Activated CD4-positive, alpha-beta T cell treated with anti-CD3 and anti-CD28 coated beads, Interleukin-2, amount 50 U/mL, for 48 hours (primary cell): ENCODE measurements at regions not wholly inside any gene's neighbourhood (a gene's known extent, or its start where the extent isn't known, plus 50 kb on each side); places are given as distances from the start of the nearest gene placed in this dataset.
"Not testable (repeated sequence)": the region's sequence is repeated elsewhere in the genome, so short reads cannot be mapped to it uniquely, and the experiment has no call there.

Experiments used
- DNase-seq, 2 experiments: peaks; one replicate each; pipeline ENCODE4 v3.0.0-alpha.2; 2020

DNA sequence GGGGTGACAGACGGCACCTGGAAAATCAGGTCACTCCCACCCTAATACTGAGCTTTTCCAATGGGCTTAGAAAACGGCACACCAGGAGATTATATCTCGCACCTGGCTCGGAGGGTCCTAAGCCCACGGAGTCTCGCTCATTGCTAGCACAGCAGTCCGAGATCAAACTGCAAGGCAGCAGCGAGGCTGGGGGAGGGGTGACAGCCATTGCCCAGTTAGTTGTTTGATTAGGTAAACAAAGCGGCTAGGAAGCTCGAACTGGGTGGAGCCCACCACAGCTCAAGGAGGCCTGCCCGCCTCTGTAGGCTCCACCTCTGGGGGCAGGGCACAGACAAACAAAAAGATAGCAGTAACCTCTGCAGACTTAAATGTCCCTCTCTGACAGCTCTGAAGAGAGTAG, 260.9 kb downstream of the BLID start:
- not testable (repeated sequence) for DNase-seq

DNA sequence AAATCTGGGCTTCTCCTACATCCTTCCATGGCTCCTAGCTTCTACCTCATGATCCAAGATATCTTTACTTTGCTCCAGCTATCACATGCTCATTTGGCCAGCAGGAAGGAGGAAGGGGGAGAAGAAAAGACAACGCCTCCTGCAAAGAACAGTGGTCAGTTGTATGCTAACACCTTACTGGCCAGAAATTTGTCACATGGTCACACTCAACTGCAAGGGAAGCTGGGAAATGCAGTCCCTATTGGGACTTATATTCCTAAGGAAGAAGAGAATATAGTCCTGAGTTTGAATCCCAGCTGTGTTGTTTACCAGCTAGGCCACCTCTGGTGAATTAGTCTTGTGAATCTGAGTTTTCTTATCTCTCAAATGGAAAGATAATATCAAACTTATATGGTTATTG, 272.0 kb downstream of the BLID start:
- no peak for DNase-seq

DNA sequence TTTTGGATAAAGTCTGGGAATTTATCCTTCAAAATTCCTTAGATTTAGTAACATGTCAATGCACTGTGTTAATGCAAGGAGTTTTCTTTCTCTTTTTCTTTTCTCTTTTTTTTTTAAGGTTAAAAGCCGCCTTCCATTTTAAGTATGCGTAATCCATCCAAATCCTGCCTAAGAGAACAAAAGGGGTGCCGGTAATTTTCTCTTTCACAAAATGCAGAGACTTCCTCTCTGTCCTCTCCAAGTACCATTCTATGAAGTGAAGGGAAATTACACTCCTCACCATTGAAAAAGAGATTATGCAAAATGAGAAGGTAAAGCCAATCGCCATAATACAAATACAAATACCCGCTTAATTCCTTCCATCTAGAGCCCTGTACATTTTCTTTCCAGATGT, 273.8 kb downstream of the BLID start:
- no peak for DNase-seq

DNA sequence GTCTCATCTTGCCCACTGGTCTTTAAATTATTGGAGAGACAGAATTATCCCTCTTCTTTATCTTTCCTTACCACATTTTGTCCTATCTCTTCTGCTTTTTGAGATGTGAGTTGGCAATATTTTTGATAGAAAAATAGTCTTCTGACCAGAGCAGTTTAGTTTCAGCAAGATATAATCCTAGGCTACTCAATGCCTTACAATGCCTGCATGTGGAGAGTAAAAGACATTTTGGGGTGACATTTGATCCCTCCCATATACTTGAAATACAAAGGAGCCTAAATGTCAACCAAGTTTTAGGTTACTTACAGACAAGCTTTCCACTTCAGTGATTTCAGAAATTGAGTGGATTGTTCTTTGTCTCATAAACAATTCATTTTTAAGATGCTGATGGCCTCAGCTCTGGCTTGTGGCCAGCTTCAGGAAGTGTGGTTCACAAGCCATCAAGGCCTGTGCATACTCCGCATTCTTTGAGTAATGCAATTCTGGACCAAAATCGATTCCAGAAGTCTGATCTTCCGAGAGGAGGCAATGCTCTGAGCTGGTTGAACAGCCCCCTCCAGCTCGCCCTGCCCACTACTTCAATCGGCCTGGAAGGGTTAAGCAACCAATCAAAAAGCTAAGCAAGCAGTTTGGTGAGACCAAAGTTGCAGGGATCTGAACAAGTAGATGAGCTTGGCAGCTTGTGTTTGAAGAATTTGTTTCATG, 274.4 kb downstream of the BLID start:
- no peak for DNase-seq

DNA sequence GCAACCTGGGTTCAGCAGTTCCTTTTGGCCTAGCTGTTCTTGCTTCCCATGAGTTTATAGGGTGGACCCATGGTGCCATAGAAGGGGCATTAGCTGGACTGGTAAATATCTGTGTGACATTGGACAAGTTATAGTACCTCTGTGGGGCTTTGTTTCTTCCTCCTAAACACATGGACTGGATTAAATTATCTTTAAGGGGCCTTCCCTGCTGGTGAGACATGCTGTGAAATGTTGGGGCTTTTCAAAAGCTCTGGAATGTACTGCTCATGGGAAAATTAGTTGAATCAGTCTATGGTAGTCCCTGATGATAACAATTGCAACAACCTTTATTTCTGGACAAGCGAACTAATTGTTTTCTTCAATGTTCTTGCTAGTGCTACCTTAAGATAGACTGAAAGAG, 276.2 kb downstream of the BLID start:
- no peak for DNase-seq

DNA sequence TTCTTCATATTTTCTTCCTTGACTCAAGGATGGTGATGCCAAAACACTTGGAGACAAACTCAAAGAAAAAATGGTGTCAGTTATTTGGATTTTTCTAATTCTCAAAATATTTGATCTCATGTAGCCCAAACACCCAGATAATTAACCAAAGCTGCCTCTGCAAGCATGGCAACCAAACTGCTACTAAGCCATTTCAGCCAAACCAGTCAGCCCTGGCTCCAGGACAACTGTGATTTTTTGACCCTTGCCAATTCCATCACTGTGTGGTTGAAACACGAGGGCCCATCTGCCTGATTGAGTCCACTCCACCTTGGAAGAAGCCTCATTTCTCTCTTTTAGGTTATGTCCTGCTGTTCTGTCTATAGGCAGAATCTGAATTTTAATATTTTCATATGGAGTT, 277.4 kb downstream of the BLID start:
- DNase-seq: no peak

DNA sequence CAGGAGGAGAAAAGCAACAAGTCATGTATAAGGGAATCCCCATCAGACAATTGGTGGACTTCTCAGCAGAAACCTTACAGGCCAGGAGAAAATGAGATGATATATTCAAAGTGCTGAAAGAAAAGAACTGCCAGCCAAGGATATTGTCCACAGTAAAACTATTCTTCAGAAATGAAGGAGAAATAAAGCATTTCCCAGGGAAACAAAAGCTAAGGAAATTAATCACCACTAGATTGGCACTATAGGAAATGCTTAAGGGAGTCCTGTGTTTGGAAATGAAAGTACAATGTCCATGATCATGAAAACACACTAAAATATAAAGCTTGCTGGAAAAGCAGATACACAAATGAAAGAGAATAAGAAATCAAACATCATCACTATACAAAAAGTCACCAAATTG, 282.0 kb downstream of the BLID start:
- no peak for DNase-seq

DNA sequence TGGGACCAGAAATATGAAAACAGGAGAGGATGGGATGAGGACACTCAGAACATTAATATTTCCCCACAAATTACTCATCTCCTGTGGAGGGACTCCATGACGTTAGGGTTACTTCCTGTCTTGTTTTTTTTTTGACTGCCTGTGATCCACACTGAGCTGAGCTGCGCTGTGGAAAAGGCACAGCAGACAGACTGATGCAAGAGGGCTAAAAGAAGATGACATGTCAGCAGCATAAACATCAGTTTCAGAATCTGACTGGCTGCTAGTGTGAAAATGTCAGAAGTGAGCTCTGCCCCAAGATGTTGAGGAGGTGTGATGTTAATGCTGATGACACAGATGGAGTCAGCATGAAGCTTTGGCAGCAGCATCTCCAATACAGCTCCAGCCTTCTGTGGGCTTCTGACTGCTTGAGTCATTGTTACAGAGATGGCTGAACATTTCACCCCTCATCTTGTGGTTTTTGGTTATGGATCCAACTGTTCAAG, 286.8 kb downstream of the BLID start:
- no peak for DNase-seq

DNA sequence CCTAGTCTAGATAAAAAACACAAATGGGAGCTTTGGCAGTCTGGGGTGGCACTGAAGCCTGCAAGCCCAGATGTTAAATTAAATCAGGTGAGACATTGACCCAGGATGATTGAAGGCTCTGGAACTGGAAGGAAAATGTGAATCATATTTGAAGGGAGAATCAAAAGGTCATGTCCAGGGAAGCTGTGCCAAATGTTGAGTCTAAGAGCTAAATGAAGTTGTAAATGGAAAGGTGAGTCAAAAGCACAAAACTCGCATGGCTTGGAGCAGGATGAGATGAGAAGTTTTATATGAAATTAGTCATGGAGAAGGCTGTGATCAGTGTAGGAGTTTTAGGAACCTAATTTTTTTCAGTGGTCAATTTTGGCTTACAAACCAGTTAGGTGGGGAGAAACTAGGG, 301.1 kb downstream of the BLID start:
- DNase-seq: no peak

DNA sequence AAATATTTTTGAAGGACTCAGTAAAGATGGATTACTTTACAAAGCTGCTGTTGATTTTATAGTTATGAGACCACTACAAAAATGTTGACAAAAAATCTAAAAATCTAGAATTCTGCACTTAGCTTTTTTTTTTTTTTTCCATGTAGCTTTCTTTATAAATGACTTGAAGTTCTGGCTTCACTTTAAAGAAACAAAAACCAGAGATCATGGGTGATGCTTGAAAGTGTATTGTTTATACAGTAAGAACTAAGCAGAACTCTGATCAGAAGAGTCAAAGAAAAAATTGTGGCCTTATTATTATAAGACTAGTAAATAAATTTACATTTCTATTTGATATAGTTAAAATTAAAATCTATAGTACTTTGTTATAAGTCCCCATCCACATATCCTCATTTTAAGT, 301.7 kb downstream of the BLID start:
- no peak for DNase-seq

DNA sequence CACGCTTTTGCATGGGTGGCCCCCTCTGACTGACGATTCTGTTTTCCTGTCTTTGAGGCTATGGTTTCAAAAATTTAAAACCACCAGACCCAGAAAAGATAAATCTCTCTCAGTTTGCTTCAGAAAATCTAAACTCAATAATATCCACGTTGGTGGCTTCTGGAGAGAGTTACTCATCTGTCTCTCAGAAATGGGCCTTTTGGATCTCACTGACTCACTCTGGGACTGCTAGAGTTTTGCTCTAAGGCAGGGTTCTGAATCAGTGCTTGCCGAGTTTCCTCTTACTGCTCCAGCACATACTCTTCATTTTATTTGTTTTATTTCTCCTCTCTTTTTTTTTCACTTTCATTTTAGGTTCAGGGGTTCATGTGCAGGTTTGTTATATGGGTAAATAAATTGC, 305.7 kb downstream of the BLID start:
- DNase-seq: no peak

DNA sequence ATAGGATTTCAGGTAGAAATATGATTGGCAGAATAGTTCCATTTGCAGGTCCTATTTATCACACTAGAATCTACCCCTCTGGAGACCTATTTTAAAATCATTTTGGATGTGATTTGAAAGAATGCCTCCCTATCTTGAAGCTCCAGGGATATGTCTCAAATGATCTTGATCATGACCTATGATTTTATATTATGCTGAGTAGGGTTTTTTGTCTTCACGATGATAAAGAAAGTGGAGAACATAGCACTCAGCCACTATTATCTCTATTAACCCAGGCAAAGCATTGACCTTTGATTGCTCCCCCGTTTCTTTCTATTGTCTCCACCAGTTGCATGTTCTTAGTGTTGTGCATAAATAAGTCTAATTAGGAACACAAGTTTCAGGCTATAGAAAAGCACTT, 307.9 kb downstream of the BLID start:
- DNase-seq: no peak

DNA sequence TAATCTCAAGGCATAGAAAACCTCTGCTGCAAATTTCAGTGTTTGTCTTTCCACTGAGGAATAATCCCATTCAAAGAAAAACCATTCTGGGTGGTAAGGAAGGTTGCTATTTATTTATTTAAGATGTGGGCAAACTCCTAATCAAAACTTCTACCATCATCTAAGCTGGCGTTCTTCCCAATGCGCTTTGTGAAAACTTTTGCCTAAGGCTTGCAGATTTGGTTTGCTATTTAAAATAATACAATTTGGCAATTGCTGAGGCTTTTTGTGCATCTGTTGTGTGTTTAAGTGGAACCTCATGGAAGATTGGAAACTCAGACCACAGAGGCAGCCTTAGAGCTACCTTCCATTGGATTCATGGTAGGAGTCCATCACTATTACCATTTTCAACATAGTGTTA, 309.0 kb downstream of the BLID start:
- DNase-seq: no peak

DNA sequence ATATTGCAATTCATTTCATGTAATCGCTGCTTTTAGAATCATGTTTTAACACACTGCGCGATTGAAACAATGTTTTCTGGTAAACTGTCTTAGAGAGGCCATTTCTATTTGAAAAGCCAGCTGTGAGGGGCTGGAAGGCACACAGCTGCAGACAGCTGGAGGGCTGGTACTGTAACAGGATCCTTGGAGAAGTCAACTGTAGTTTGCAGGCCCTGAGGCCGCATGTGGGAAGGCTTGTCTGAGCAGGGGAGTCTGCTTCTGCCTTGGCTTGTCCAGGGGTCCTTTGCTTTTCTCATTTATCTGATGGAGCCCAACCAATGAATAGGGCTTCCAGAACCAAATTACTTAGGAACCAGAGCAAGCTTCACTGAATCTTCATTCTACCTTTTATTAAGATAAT, 313.5 kb downstream of the BLID start:
- no peak for DNase-seq

DNA sequence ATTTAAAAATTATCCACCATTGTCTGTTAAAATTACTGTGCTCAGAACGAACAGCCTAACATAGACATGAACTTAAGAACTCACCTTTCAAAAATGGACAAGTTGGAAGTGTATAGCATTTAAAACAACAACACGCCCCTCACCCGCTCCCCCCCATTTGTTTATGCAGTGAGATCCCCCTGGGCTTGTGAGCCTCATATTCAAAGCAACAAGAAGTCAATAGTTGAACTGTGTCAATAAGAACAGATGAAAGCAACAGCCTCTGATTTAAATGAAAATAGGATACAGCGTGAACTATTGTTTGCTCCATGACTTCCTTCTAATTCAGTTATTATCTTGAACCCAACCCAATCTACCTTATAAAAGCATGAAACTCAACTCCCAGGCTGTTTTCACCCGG, 314.2 kb downstream of the BLID start:
- no peak for DNase-seq

DNA sequence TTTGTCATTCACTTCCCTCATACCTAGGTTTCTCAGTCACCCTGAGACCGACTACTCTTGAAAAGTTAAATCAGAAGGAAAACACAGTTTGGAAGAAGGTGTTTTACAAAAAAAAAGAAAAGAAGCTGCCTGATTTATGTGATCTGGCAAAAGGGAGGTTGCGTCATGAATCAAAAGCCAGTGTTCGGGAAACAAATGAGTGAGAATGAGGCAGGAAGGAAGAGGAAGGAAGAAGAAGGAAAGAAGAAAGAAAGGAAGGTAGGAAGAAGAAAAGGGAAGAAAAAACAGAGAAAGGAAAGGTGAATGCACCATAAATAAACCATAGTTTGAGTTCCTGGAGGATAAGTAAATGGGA, 314.6 kb downstream of the BLID start:
- DNase-seq: no peak

DNA sequence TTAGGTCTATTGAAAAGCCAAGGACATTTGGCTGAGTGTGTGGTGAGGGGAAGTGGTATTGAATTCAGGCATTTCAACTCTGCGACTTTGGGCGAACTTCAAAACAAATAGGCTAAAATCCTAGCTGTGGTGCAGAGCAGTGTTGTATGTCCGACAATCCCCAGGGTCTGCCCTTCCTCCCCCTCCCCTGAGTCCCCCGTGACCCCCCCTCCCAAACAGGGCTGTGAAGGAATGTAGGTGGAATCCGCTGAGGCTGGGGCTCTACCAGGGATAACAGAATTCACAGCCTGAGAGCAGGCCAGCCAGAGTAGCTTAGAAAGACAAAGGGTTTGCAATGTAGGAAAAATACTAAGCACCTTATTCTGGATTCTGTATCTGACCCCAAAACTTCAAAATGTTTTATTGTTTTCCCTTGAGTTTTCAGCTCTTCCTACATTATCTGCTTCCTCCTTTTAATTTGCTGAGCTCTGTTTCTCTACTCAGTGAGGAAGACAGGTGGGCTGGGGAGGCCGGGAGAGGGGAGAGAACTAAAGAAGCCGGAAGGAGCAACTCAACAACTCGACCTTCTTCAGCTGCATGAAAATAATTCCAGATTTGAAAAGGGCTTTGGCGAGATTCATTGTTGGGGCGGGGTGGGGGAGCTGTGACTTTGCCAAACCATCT, 315.2 kb downstream of the BLID start:
- DNase-seq: no peak

DNA sequence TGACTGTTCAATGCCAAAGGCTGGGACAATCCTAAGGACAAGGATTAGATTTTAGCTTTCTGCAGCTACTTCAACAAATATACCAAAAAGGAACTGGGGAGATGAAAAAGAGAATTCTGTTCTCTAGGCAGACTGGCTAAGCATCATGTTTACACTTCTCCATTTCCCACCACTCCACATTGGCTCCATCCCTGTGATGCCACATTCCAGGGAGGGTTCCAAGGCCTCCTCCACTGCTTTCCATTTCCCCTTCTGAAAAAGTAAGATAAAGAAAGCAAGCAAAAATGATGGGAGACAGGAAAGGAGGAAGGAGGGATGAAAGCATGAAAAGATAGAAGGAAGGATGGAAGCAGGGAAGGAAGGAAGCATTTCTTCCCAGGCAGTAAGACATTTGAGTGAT, 315.8 kb downstream of the BLID start:
- no peak for DNase-seq

DNA sequence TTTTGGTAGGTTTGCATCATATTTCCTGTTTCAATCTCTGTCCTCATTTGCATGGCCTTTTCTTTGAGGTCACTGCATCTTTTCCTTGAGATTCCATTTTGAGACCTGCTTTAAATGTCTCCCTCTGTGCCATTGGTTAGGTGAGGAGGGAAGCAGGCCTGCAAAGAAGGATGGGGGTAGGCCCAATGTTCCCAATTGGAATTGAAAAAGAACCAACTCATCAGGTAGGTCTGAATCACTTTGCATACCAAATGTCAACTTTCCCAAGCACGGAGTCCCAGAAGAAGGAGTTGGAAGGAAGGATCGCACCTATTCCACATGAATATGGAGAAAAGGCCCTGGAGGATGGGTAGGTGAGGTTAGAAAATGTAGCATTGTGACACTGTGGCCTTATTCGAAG, 318.5 kb downstream of the BLID start:
- DNase-seq: no peak

DNA sequence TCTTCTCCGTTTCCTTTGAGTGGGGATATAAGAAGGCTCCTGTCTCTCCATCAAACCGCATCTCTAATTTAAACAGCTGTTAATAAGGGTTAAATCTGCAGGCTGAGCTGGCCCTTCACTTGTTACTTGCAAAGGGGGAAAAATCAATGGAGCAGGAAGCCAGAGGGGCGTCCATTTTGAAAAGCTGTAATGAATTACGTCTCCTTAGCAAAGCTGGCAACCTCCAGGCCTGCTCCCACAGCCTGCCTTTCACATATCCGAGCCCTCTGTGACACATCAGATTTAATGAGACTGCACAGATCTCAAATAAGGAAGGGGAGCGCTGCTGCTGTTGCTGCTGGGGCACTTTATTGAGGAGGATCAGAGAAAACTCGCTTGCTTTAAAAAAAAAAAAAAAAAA, 320.8 kb downstream of the BLID start:
- no peak for DNase-seq

DNA sequence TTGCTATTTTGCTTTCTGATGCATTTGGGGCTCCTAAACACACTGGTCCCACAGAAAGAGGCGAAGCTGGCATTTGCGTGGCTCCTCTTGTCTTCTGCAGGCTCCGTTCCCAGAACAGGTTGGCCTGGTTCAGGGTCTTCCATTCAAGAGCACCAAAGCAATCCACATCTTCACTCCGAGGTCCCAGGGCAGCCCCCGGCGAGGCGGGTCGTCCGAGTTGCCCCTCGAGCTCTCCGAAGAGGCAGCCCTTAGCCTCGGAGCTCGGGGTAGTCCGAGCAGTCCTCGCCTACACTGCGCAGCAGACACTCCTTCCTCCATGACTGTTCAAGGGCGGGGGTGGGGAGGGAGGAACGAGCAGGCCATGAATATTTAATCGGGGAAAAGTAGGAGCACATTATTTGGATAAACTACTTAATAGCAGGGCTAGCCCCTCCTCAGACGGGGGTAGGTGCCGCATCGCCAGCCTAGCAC, 321.3 kb downstream of the BLID start:
- no peak for DNase-seq

DNA sequence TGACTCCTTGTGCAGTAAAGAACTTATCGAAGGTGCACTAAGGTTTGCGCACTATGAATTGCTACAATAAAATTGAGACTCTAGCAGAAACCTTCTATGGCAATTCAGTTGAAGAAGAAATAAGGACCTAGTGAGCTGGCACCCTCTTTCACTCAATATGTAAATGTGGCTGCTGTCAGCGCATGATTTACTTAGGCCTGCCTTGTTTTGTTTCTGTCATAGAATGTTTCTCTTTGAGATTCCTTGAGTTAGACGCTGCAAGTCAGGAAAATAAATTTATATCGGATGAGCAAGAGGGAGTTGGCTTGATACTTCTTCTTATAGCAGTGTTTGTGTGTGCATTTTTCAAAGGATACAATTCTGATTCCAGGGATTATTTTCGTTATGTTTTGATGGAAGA, 322.1 kb downstream of the BLID start:
- no peak for DNase-seq

DNA sequence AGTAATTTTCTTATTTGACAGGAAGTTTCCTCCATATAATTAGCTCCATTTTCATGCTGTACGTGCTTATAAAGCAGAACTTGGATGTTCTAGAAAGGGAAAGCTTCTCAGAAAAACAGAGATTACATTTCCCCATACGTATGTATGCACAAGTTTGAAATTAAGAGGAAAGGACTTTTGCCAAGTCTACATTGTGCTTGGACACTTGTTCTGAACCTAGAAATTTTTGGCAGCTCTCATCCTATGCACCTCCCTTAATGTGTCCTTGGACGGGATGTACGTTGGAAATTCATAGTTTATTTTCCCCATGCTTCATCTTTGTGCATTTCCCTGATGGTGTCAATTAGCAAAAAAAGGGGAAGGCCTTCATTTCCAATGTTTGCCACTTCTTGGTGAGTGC, 322.7 kb downstream of the BLID start:
- no peak for DNase-seq

DNA sequence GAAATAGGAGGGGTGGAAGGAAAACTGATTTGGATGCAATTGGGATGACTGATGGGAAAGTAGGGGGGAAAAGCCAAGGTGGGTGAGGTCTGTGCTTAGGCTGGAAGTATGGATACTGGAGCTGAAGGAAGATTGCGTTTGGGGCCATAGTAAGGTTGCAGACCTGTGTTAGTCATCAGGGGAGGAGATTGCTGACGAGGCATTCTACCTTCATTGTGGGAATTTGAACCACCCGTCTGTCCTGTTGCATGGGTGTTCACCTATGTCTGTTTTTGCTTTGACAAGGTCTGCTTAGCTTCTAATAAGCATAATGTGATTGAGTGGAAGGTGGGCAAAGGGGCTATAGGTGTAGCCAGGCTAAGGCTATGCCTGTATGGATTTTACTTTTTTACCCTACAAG, 323.8 kb downstream of the BLID start:
- no peak for DNase-seq

DNA sequence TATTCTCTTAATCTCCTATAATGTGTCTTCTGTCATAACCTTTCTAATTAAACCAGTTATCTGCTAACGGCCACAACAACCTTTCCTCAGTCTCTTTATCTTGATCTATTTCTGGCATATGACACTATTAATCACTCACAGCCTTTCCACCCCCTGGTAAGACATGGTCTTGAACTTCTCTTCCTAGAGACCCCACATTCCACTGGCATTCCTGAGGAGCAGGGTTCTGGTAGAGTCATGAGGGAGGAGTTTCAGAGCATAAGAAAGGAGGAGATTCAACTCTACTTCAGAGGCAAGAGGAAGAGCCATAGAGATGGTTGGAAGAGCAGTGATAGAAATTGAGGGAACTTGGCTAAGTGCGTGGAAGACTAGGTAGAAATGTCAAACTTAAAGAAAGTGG, 325.6 kb downstream of the BLID start:
- DNase-seq: no peak
